ENCODE measurements at regions not wholly inside any gene's neighbourhood (a gene's known extent, or its start where the extent isn't known, plus 50 kb on each side); places are given as distances from the start of the nearest gene placed in this dataset.

GRCh38 chr18:10310626-10311025, 143.8 kb upstream of the APCDD1 start:
- no peak for TF ChIP-seq CTCF (IDR thresholded peaks at IDR 0.05; ENCODE audit: poor library complexity)
- no peak for TF ChIP-seq EZH2 (IDR thresholded peaks at IDR 0.05; ENCODE audit: borderline replicate concordance)
- no peak for TF ChIP-seq EZH2phosphoT487 (IDR thresholded peaks at IDR 0.05; ENCODE audit: low read depth, severe bottlenecking, unreplicated experiment)

Measured in hepatocyte (in vitro differentiated cells).